ENCODE measurements at regions not wholly inside any gene's neighbourhood (a gene's known extent, or its start where the extent isn't known, plus 50 kb on each side); places are given as distances from the start of the nearest gene placed in this dataset.

GRCh38 chr3:189474944-189475343 is 156.2 kb upstream of the TP63 start:
- Histone ChIP-seq H3F3A (replicated peaks; ENCODE audit: low read depth) (no peaks in the 10 kb centered on the region), H3K4me3 (no peak overlapping the region), H3K36me3 (ENCODE audit: insufficient read depth) (no peaks in the 10 kb centered on the region), H3K27ac (ENCODE audit: low read depth) (no peak overlapping the region), H3K9me2 (ENCODE audit: insufficient read depth) (no peaks in the 10 kb centered on the region; the same call in 1 of the 2 replicates), H3K4me2 (no peak overlapping the region), H4K20me1 (replicated peaks; ENCODE audit: insufficient read depth) (no peaks in the 10 kb centered on the region), H2AFZ (no peak overlapping the region), H3K4me1 (ENCODE audit: insufficient read depth) (no peaks in the 10 kb centered on the region), H3K79me2 (replicated peaks; ENCODE audit: insufficient read depth) (no peaks in the 10 kb centered on the region), H3K27me3 (ENCODE audit: insufficient read depth) (no peaks in the 10 kb centered on the region)
- no peak for DNase-seq (ENCODE audit: low spot score)
- H3K36me3 Mint-ChIP-seq (ENCODE audit: low read depth) = no peaks in the 10 kb centered on the region
- ATAC-seq = no peak
- no peaks in the 10 kb centered on the region for H3K9me3 Mint-ChIP-seq
- no peaks in the 10 kb centered on the region for H3K4me1 Mint-ChIP-seq
- H3K27me3 Mint-ChIP-seq (ENCODE audit: insufficient read depth, low read depth, poor library complexity) = no peaks in the 10 kb centered on the region
- no peak overlapping the region for H3K27ac Mint-ChIP-seq
- H3K4me3 Mint-ChIP-seq = no peak overlapping the region
- no peak for TF ChIP-seq JUNB (IDR thresholded peaks at IDR 0.05; ENCODE audit: unreplicated experiment)
- TF ChIP-seq STAT1 (IDR thresholded peaks at IDR 0.05; ENCODE audit: unreplicated experiment) = no peak
- TF ChIP-seq ZNF114 (CRISPR knock-in tag; IDR thresholded peaks at IDR 0.05) = no peak
- no peak for TF ChIP-seq POLR2AphosphoS5 (IDR thresholded peaks at IDR 0.05; ENCODE audit: low read depth)
- TF ChIP-seq EZH2 (IDR thresholded peaks at IDR 0.05; ENCODE audit: low read depth, unreplicated experiment) = no peak
- no peak for TF ChIP-seq NANOG (IDR thresholded peaks at IDR 0.05; ENCODE audit: borderline replicate concordance)
- TF ChIP-seq ZNF331 (CRISPR knock-in tag; IDR thresholded peaks at IDR 0.05; ENCODE audit: low read depth) = no peak
- no peak for TF ChIP-seq CREB1 (CRISPR knock-in tag; IDR thresholded peaks at IDR 0.05; ENCODE audit: low read depth)
- TF ChIP-seq REST (IDR thresholded peaks at IDR 0.05; ENCODE audit: unreplicated experiment) = no peak
- no peak for TF ChIP-seq EZH2phosphoT487 (IDR thresholded peaks at IDR 0.05; ENCODE audit: unreplicated experiment)
- TF ChIP-seq, protein P1, sequence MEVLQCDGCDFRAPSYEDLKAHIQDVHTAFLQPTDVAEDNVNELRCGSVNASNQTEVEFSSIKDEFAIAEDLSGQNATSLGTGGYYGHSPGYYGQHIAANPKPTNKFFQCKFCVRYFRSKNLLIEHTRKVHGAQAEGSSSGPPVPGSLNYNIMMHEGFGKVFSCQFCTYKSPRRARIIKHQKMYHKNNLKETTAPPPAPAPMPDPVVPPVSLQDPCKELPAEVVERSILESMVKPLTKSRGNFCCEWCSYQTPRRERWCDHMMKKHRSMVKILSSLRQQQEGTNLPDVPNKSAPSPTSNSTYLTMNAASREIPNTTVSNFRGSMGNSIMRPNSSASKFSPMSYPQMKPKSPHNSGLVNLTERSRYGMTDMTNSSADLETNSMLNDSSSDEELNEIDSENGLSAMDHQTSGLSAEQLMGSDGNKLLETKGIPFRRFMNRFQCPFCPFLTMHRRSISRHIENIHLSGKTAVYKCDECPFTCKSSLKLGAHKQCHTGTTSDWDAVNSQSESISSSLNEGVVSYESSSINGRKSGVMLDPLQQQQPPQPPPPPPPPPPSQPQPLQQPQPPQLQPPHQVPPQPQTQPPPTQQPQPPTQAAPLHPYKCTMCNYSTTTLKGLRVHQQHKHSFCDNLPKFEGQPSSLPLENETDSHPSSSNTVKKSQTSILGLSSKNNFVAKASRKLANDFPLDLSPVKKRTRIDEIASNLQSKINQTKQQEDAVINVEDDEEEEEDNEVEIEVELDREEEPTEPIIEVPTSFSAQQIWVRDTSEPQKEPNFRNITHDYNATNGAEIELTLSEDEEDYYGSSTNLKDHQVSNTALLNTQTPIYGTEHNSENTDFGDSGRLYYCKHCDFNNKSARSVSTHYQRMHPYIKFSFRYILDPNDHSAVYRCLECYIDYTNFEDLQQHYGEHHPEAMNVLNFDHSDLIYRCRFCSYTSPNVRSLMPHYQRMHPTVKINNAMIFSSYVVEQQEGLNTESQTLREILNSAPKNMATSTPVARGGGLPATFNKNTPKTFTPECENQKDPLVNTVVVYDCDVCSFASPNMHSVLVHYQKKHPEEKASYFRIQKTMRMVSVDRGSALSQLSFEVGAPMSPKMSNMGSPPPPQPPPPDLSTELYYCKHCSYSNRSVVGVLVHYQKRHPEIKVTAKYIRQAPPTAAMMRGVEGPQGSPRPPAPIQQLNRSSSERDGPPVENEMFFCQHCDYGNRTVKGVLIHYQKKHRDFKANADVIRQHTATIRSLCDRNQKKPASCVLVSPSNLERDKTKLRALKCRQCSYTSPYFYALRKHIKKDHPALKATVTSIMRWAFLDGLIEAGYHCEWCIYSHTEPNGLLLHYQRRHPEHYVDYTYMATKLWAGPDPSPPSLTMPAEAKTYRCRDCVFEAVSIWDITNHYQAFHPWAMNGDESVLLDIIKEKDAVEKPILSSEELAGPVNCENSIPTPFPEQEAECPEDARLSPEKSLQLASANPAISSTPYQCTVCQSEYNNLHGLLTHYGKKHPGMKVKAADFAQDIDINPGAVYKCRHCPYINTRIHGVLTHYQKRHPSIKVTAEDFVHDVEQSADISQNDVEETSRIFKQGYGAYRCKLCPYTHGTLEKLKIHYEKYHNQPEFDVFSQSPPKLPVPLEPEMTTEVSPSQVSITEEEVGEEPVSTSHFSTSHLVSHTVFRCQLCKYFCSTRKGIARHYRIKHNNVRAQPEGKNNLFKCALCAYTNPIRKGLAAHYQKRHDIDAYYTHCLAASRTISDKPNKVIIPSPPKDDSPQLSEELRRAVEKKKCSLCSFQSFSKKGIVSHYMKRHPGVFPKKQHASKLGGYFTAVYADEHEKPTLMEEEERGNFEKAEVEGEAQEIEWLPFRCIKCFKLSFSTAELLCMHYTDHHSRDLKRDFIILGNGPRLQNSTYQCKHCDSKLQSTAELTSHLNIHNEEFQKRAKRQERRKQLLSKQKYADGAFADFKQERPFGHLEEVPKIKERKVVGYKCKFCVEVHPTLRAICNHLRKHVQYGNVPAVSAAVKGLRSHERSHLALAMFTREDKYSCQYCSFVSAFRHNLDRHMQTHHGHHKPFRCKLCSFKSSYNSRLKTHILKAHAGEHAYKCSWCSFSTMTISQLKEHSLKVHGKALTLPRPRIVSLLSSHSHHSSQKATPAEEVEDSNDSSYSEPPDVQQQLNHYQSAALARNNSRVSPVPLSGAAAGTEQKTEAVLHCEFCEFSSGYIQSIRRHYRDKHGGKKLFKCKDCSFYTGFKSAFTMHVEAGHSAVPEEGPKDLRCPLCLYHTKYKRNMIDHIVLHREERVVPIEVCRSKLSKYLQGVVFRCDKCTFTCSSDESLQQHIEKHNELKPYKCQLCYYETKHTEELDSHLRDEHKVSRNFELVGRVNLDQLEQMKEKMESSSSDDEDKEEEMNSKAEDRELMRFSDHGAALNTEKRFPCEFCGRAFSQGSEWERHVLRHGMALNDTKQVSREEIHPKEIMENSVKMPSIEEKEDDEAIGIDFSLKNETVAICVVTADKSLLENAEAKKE (CRISPR knock-in tag; IDR thresholded peaks at IDR 0.05) = no peak
- TF ChIP-seq, protein P2, sequence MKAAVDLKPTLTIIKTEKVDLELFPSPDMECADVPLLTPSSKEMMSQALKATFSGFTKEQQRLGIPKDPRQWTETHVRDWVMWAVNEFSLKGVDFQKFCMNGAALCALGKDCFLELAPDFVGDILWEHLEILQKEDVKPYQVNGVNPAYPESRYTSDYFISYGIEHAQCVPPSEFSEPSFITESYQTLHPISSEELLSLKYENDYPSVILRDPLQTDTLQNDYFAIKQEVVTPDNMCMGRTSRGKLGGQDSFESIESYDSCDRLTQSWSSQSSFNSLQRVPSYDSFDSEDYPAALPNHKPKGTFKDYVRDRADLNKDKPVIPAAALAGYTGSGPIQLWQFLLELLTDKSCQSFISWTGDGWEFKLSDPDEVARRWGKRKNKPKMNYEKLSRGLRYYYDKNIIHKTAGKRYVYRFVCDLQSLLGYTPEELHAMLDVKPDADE (IDR thresholded peaks at IDR 0.05) = no peak
- no peak for TF ChIP-seq CTCF (conservative IDR thresholded peaks at IDR 0.05; ENCODE audit: low read depth in 2 of 2)
